ENCODE measurements at regions not wholly inside any gene's neighbourhood (a gene's known extent, or its start where the extent isn't known, plus 50 kb on each side); places are given as distances from the start of the nearest gene placed in this dataset.
"Not testable (repeated sequence)": the region's sequence is repeated elsewhere in the genome, so short reads cannot be mapped to it uniquely, and the experiment has no call there.

GRCh38 chr2:41169744-41170143 is 717.9 kb upstream of the SLC8A1 start:
- no peak for DNase-seq (ENCODE audit: low spot score)

GRCh38 chr2:41170589-41170988 is 718.7 kb upstream of the SLC8A1 start:
- DNase-seq (ENCODE audit: low spot score): no peak

- no peak for DNase-seq (ENCODE audit: low spot score)
These were observed 728.5 kb upstream of the SLC8A1 start for GRCh38 chr2:41180387-41180786.

GRCh38 chr2:41182961-41183360 is 731.1 kb upstream of the SLC8A1 start:
- no peak for DNase-seq (ENCODE audit: low spot score)

GRCh38 chr2:41187376-41188122 is 735.7 kb upstream of the SLC8A1 start:
- DNase-seq (ENCODE audit: low spot score): no peak

GRCh38 chr2:41194230-41194629 is 742.3 kb upstream of the SLC8A1 start:
- DNase-seq (ENCODE audit: low spot score): peak; percentile 40

GRCh38 chr2:41197781-41198180 is 745.9 kb upstream of the SLC8A1 start:
- DNase-seq (ENCODE audit: low spot score): no peak

- DNase-seq (ENCODE audit: low spot score): no peak
These were observed 747.4 kb upstream of the SLC8A1 start for GRCh38 chr2:41199334-41199733.

- no peak for DNase-seq (ENCODE audit: low spot score)
These were observed 752.4 kb upstream of the SLC8A1 start for GRCh38 chr2:41204315-41204714.

- no peak for DNase-seq (ENCODE audit: low spot score)
These were observed 754.1 kb upstream of the SLC8A1 start for GRCh38 chr2:41206004-41206403.

- no peak for DNase-seq (ENCODE audit: low spot score)
These were observed 755.7 kb upstream of the SLC8A1 start for GRCh38 chr2:41207578-41207977.

- DNase-seq (ENCODE audit: low spot score): not testable (repeated sequence)
These were observed 758.1 kb upstream of the SLC8A1 start for GRCh38 chr2:41210030-41210429.

GRCh38 chr2:41216978-41217377 is 765.1 kb upstream of the SLC8A1 start:
- DNase-seq (ENCODE audit: low spot score): no peak

GRCh38 chr2:41222593-41222992 is 770.7 kb upstream of the SLC8A1 start:
- DNase-seq (ENCODE audit: low spot score): no peak

GRCh38 chr2:41234093-41234492 is 782.2 kb upstream of the SLC8A1 start:
- DNase-seq (ENCODE audit: low spot score): no peak

- DNase-seq (ENCODE audit: low spot score): no peak
These were observed 789.6 kb upstream of the SLC8A1 start for GRCh38 chr2:41241325-41242000.

GRCh38 chr2:41242001-41242331 is 790.1 kb upstream of the SLC8A1 start:
- no peak for DNase-seq (ENCODE audit: low spot score)

- peak; percentile 6 for DNase-seq (ENCODE audit: low spot score)
These were observed 779.7 kb upstream of the PKDCC start for GRCh38 chr2:41267929-41268659.

GRCh38 chr2:41283079-41283775 is 764.6 kb upstream of the PKDCC start:
- DNase-seq (ENCODE audit: low spot score): no peak

GRCh38 chr2:41293491-41293890 is 754.3 kb upstream of the PKDCC start:
- DNase-seq (ENCODE audit: low spot score): no peak

- no peak for DNase-seq (ENCODE audit: low spot score)
These were observed 753.5 kb upstream of the PKDCC start for GRCh38 chr2:41294331-41294730.

- DNase-seq (ENCODE audit: low spot score): no peak
These were observed 734.7 kb upstream of the PKDCC start for GRCh38 chr2:41313082-41313481.
